ENCODE measurements at regions not wholly inside any gene's neighbourhood (a gene's known extent, or its start where the extent isn't known, plus 50 kb on each side); places are given as distances from the start of the nearest gene placed in this dataset.

DNA sequence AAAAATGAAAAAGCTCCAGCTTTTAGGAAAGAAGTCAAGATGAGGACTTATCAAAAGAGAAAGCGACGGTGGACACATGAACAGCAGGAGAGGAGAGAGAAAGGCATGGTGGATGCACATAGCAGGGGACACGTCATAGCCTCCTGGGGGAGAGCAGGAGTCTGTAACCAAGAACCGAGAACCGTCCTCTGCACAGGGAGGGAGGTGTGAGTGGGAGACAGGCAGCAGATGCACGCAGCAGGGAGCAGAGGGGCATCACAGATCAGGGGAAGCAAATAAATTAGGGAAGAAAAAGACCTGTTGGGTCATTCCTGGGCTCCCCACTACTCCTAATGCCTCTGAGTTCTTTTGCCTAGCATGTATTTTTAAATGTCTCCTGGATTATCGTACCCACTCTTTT is 138.1 kb upstream of the RMST start:
- Histone ChIP-seq H3K27ac (replicated peaks) (no peak overlapping the region), H3K9me3 (replicated peaks) (no peaks in the 10 kb centered on the region), H3K4me3 (no peak overlapping the region), H3K27me3 (ENCODE audit: low read depth) (peaks cover 10% of the 10 kb centered on the region), H3K36me3 (no peaks in the 10 kb centered on the region), H3K4me1 (no peaks in the 10 kb centered on the region)
- intact Hi-C loops (cut with micrococcal nuclease) = no loop called here
- TF ChIP-seq, protein P1, sequence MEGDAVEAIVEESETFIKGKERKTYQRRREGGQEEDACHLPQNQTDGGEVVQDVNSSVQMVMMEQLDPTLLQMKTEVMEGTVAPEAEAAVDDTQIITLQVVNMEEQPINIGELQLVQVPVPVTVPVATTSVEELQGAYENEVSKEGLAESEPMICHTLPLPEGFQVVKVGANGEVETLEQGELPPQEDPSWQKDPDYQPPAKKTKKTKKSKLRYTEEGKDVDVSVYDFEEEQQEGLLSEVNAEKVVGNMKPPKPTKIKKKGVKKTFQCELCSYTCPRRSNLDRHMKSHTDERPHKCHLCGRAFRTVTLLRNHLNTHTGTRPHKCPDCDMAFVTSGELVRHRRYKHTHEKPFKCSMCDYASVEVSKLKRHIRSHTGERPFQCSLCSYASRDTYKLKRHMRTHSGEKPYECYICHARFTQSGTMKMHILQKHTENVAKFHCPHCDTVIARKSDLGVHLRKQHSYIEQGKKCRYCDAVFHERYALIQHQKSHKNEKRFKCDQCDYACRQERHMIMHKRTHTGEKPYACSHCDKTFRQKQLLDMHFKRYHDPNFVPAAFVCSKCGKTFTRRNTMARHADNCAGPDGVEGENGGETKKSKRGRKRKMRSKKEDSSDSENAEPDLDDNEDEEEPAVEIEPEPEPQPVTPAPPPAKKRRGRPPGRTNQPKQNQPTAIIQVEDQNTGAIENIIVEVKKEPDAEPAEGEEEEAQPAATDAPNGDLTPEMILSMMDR (IDR thresholded peaks at IDR 0.05; ENCODE audit: borderline replicate concordance) = no peak
- DNase-seq = no peak

DNA sequence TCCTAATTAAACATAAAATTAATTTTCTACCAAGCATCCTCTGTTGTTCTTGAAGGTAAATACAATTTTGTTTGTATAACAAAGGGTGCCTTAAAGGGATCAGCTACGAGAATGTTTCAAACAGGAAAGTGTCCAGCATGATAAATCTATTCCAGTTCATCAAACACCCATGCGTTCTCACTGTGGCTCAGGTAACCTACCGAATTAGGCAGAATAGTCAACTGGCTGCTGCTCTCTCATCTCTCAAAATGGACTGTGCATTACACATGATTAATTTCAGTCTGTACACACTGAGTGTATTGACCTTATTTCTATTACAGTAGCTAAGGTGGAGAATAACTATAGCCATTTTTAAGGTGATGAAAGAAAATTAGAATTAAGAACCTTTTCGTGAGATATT is 127.5 kb upstream of the RMST start:
- intact Hi-C loops (cut with micrococcal nuclease) = no loop called here
- no peak for DNase-seq

DNA sequence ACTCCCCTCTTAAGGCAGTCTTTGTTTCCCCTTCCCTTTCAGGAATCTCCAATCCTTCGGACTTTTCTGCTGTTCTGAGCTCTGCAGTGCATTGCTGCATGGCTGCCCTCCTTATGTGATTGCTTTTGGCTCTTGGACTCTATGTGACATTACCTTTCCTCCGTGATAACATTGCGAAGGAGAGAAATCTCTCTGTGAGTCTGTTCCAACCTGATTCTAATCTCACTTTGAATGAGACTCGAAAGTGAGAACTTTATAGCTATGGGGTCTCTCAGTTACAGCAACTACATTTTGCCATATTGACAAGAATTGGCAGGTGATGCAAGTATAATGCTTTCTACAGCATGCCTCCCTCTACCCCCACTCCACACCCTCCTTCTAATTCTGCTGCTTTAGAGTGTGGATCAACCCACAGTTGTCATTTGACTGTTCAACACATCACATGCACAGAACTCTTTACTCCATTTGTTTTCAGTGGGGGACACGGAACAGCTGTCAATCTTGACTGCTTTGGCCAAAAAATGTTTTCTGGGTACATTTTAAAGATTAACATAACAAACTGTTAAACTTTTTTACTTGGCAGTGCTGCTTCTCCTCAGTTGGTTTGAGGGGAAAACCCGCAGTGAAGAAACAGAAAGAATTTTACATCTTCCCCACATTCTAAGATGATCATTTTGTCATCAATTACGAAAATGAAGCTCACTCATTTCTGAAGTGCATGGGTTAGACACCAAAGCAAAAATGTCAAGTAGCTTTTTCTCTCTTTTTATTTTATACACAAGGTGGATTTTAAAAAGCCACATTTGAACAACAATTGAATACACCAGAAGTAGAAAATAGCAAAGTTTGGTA is 125.5 kb upstream of the RMST start:
- Histone ChIP-seq H3K27ac (replicated peaks) (no peak overlapping the region), H3K9me3 (replicated peaks) (no peaks in the 10 kb centered on the region), H3K4me1 (no peaks in the 10 kb centered on the region), H3K36me3 (no peaks in the 10 kb centered on the region), H3K4me3 (no peak overlapping the region), H3K27me3 (ENCODE audit: low read depth) (peaks cover 4% of the 10 kb centered on the region)
- no peak for DNase-seq
- TF ChIP-seq, protein P1 (IDR thresholded peaks at IDR 0.05; ENCODE audit: borderline replicate concordance) = no peak
- intact Hi-C loops (cut with micrococcal nuclease) = no loop called here

More for the DNA sequence above, 127.5 kb upstream of the RMST start:
- Histone ChIP-seq H3K36me3 (no peaks in the 10 kb centered on the region), H3K9me3 (replicated peaks) (no peaks in the 10 kb centered on the region), H3K4me3 (no peak overlapping the region), H3K27me3 (ENCODE audit: low read depth) (peaks cover 4% of the 10 kb centered on the region), H3K27ac (replicated peaks) (no peak overlapping the region), H3K4me1 (no peaks in the 10 kb centered on the region)
- TF ChIP-seq, protein P1 (IDR thresholded peaks at IDR 0.05; ENCODE audit: borderline replicate concordance) = no peak

DNA sequence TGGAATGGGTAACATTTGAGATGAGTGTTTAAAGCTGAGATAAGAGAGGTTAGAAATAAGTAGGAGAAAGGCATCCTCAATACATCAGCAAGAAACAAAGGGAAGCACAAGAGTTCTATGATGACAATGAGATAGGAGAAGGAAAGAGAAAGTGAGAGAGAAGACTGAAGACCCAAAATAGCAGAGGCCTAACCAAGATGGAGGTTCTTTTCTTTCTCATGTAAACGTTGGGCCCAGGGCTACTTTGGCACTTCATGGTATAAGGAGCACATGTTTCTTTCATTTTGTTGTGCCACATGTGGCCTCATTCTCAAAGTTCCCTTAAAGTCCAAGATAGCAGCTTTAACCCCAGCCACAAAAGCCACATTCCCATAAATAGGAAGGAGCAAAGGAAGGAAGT is 120.5 kb upstream of the RMST start:
- Histone ChIP-seq H3K36me3 (no peaks in the 10 kb centered on the region), H3K27ac (replicated peaks) (no peak overlapping the region), H3K9me3 (replicated peaks) (no peaks in the 10 kb centered on the region), H3K4me3 (no peak overlapping the region), H3K4me1 (no peaks in the 10 kb centered on the region), H3K27me3 (ENCODE audit: low read depth) (no peaks in the 10 kb centered on the region)
- TF ChIP-seq, protein P1 (IDR thresholded peaks at IDR 0.05; ENCODE audit: borderline replicate concordance) = no peak
- intact Hi-C loops (cut with micrococcal nuclease) = no loop called here
- no peak for DNase-seq

DNA sequence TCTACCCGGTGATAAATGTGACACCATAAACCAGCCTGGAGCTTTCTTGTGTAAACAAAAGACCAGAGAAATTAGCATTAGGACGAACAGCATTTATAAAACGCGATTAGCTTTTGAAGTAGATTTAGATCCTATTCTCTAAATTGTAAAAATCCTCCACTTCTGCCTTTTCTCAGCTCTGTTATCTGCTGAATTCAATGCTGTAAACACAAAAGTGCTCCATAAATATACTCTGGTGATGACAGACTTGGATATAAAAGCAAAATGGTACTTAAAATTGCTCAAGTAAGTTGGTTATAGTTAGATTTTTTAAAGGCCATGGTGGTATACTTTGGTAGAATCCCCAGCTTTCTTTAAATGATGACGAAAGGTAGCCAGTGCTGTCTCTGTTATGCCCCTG is 114.6 kb upstream of the RMST start:
- DNase-seq = no peak
- no peaks in the 10 kb centered on the region for H3K4me1 ChIP-seq
- no peak overlapping the region for H3K27ac ChIP-seq (replicated peaks)
- H3K36me3 ChIP-seq = no peaks in the 10 kb centered on the region
- intact Hi-C loops (cut with micrococcal nuclease) = no loop called here
- TF ChIP-seq, protein P1 (IDR thresholded peaks at IDR 0.05; ENCODE audit: borderline replicate concordance) = no peak
- H3K9me3 ChIP-seq (replicated peaks) = peaks cover 5% of the 10 kb centered on the region
- no peaks in the 10 kb centered on the region for H3K27me3 ChIP-seq (ENCODE audit: low read depth)
- H3K4me3 ChIP-seq = no peak overlapping the region
